ENCODE measurements at regions not wholly inside any gene's neighbourhood (a gene's known extent, or its start where the extent isn't known, plus 50 kb on each side); places are given as distances from the start of the nearest gene placed in this dataset.
A peak's percentile ranks its signal among the peaks of the same experiment; 100 is the strongest.

- DNase-seq (ENCODE audit: low read depth in 2 of 2), result peak; percentile 1 to 60
Measured at GRCh38 chr6:97594844-97595243, 311.8 kb upstream of the MMS22L start.

GRCh38 chr6:97621111-97621510, 338.1 kb upstream of the MMS22L start:
- no peak overlapping the region for H3K4me3 ChIP-seq (replicated peaks in 1 of 2; ENCODE audit: low read depth in 2 of 2, low read length in 2 of 2)
- no peak for DNase-seq (ENCODE audit: low read depth in 2 of 2)
- TF ChIP-seq CTCF (IDR thresholded peaks at IDR 0.05; ENCODE audit: low read depth, low read length), result no peak

More at GRCh38 chr6:97594844-97595243, 311.8 kb upstream of the MMS22L start:
- TF ChIP-seq CTCF (IDR thresholded peaks at IDR 0.05; ENCODE audit: low read depth, low read length), result no peak
- H3K4me3 ChIP-seq (replicated peaks in 1 of 2; ENCODE audit: low read depth in 2 of 2, low read length in 2 of 2), result no peak overlapping the region

DNA sequence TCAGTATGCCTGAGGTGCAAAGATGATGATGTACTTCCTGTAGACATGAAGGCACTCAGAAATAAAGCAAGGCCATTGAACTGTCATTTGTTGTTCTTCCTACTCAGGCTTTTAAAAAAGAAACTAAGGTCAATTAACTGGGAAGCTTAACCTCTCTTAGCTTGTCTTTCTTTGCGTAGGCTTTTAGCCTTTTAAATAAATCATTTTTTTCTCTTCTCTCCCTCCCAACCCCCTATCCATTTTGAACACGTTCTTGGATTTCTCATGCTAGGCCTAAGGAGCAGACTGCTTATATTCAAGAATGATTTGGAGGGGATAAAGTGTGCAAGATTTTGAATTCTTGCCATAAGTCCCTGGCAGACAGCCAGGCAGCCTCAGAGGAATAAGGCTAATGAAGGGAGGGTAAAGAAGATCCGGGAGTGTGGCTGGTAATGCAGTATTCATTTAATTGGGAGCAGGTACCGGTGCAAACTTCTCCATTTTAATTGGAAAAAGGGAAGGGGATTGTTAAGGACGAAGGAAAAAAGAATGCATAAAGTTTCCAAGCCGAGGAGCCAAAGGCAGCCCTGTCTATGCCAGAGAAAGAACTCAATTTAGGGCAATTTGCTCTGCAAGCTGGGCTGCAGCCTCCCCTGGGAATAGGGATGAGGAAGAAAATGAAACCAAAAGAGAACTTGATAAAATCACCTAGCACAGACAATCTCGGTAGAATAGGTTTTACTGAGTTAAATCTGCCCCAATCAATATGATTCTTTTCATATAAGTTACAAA, 343.8 kb upstream of the MMS22L start:
- DNase-seq (ENCODE audit: low read depth in 2 of 2), result peak in 1 of 2 donors; percentile 54
- peak overlapping the region in 1 of 2 donors; percentile 13 for H3K4me3 ChIP-seq (replicated peaks in 1 of 2; ENCODE audit: low read depth in 2 of 2, low read length in 2 of 2)
- TF ChIP-seq CTCF (IDR thresholded peaks at IDR 0.05; ENCODE audit: low read depth, low read length), result no peak

GRCh38 chr6:97629180-97629579, 346.2 kb upstream of the MMS22L start:
- DNase-seq (ENCODE audit: low read depth in 2 of 2), result no peak
- no peak overlapping the region for H3K4me3 ChIP-seq (replicated peaks in 1 of 2; ENCODE audit: low read depth in 2 of 2, low read length in 2 of 2)
- no peak for TF ChIP-seq CTCF (IDR thresholded peaks at IDR 0.05; ENCODE audit: low read depth, low read length)

DNA sequence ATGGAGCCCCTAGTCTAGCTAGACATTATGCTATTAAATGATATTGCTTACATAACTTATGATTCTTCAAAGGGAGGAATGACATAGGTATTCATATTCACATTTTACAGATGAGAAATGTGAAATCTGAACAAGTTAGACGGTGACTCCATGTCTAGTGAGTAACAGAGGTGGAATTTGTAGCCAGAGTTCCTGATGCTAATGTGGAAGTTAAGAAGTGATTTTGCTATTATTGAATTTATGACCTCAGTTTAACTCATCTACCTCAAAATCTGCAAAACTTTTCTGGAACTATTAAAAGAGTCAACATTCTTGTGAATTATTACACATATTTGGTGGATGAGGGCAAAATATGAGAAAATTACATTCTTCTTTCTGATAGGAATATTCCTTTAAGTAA, 347.6 kb upstream of the MMS22L start:
- peak in 1 of 2 donors; percentile 71 for DNase-seq (ENCODE audit: low read depth in 2 of 2)
- no peak for TF ChIP-seq CTCF (IDR thresholded peaks at IDR 0.05; ENCODE audit: low read depth, low read length)
- no peak overlapping the region for H3K4me3 ChIP-seq (replicated peaks in 1 of 2; ENCODE audit: low read depth in 2 of 2, low read length in 2 of 2)

DNA sequence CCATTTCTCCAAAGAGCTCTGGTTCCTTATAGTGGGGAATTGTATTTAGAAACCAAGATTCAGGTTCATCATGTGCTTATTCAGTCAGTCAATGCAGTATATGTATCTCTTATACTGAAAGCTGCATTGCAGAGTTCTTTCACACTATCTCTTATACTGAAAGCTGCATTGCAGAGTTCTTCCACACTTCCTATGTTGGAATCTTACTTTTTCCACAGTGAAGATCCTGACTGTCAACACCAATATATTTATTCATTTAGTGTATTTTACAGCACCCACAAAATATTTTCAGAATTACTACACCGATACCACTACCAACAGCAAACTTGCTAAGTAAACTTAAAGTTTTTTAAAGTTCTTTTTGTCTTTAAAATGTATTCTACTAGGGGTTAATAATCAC, 349.3 kb upstream of the MMS22L start:
- no peak for TF ChIP-seq CTCF (IDR thresholded peaks at IDR 0.05; ENCODE audit: low read depth, low read length)
- no peak for DNase-seq (ENCODE audit: low read depth in 2 of 2)

DNA sequence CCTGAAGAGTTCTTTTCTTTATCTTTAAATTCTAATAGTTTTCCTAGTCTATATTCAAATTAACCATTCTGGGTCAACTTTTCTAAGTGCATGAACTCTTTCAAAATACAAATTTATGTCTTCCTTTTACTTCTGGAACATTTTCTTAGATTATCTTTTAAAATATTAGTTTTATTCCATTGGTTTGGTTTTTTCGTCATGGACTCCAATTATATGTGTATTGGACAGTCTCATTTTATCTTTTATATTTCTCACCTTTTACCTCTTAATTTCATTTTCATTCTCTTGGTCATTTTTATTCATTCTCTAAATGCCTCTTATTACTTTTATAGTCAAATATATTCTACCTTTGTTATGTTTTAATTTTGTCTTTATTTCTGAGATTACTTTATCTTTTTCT, 356.7 kb upstream of the MMS22L start:
- no peak for TF ChIP-seq CTCF (IDR thresholded peaks at IDR 0.05; ENCODE audit: low read depth, low read length)
- no peak overlapping the region for H3K4me3 ChIP-seq (replicated peaks in 1 of 2; ENCODE audit: low read depth in 2 of 2, low read length in 2 of 2)
- no peak for DNase-seq (ENCODE audit: low read depth in 2 of 2)

More for the DNA sequence above, 349.3 kb upstream of the MMS22L start:
- no peak overlapping the region for H3K4me3 ChIP-seq (replicated peaks in 1 of 2; ENCODE audit: low read depth in 2 of 2, low read length in 2 of 2)
